Activated CD4-positive, alpha-beta T cell treated with anti-CD3 and anti-CD28 coated beads for 24 hours (primary cell): ENCODE measurements at regions not wholly inside any gene's neighbourhood (a gene's known extent, or its start where the extent isn't known, plus 50 kb on each side); places are given as distances from the start of the nearest gene placed in this dataset.

ENCODE experiments used
- DNase-seq, 2 donors: peaks; one replicate each; pipeline ENCODE4 v3.0.0-alpha.2; 2020; ENCODE audit warnings: low read depth in 2 of 2

DNA sequence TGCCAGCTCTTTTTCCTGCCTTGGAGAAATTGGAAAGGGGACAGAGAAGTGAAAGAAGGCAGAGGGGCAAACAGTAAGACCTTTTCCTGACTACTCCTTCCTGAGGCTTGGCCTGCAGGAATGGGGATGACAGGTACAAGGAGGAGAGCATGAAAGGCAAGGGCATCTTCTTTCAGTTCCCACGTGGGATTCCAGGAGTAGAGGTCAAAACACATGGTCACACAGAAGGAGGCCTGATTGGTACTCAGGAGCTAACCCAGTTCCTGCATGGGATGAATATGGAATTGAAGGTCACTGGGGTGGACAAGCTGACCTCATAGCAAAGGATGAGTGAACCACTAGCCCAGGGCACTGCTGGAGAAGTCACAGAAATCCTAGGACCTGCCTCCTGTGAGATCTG is 112.5 kb upstream of the ZNF366 start:
- no peak for DNase-seq

GRCh38 chr5:72619251-72619650 is 112.0 kb upstream of the ZNF366 start:
- no peak for DNase-seq

DNA sequence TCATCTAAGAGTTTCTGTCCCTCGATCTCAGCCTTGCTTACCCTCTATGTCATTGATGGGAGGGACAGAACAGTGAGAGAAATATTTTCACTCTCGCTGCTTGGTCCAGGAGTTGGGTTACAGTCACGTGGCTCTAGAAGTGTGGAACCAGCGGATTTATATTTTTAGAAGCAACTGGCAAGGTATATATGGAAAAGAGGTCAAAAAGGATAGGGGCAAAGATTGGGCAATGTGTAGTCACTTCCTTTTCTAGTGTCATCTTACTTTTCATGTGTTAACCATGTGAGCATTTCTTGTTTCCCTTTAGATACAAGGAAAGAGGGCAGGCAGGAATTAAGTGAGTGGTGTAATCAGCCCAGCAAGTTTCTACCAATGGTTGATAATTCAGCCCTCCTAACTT is 111.5 kb upstream of the ZNF366 start:
- no peak for DNase-seq

- DNase-seq: no peak
These were observed 107.9 kb upstream of the ZNF366 start for GRCh38 chr5:72615061-72615460.

DNA sequence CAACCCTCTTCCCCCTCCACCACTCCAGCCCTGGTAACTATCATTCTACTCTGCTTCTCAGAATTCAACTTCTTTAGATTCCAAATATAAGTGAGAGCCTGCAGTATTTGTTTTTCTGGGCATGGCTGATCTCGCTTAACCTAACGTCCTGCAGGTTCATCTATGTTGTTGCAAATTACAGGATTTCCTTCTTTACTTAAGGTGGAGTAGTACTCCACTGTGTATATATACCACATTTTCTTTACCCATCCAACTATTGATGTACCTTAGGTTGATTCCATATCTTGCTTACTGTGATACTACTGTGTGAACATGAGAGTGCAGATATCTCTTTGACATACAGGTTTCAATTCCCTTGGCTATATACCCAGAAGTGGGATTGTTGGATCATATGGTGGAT is 106.3 kb upstream of the ZNF366 start:
- no peak for DNase-seq

DNA sequence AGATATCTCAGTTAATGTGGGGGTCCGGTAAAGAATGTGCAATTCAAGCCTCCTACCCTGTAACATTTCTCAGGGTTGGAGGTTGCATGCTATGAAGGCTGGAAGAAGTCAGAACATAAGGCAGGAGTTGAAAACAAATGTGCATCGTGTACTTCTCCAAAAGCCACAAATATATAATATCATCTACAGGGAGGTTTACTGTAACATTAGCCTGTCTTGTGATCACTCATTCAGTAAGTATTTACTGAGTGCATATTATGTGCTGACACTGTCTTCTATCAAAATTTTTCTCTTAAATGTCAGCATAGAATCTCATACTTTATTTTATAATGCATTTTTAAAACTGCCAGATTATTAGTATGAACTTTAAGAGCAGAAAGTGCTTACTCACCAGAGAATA is 105.6 kb upstream of the ZNF366 start:
- no peak for DNase-seq

GRCh38 chr5:72611118-72611730 is 104.0 kb upstream of the ZNF366 start:
- DNase-seq: peak; percentile 14 to 20

DNA sequence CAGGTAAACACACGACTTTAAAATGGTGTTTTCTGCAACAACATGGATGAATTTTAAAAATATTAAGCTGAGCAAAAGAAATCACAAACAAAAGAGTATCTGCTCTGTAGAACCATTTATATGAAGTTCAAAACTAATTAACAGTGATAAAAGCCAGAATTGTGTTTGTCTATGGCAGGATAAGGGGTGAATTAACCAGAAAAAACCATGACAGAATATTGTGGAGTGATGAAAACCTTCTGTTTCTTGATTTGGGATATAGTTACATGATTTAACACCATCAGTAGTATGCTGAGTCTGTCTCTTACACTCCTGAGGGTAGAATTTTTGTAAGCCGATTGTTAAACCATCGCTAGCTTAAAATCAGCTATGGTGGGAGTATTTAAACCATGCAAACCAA is 101.7 kb upstream of the ZNF366 start:
- no peak for DNase-seq

DNA sequence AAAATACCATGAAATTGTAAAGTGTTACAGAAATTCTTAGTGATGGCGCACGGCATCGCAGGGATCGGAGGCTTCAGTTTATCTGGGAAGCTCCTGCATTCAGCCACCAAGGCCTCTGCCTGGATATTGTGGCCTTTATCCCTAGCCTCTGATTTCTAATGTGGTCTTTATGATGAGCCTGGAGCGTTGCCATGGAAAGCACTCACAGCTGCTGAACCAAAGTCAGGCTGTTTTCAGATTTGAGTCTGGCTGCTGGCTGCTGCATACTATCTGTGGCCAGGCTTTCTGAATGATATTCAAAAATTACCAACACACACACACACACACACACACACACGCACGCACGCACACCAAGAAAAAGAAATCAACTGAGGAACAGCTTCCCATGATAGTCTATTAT is 101.1 kb upstream of the ZNF366 start:
- no peak for DNase-seq

- no peak for DNase-seq
These were observed 100.2 kb upstream of the ZNF366 start for GRCh38 chr5:72607381-72607780.

GRCh38 chr5:72606525-72606924 is 99.3 kb upstream of the ZNF366 start:
- DNase-seq: no peak

DNA sequence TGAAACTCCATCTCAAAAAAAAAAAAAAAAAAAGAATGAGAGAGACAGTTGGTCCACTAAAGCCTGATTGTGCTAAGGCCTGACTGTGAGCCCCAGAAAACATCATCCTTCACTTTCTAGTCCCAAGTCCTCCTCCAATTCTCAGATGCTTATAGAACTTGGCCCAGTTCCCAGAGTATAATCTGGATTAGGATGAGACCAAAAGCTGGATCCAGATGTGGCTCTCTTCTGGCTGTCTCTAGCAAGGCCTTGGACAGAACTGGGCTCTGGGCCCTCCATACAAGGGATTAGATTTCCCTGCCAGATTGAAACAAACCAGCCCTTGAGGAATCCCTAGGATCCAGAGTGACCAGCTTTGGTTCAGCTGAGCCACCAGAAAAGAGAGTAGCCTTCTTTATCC is 98.4 kb upstream of the ZNF366 start:
- no peak for DNase-seq

DNA sequence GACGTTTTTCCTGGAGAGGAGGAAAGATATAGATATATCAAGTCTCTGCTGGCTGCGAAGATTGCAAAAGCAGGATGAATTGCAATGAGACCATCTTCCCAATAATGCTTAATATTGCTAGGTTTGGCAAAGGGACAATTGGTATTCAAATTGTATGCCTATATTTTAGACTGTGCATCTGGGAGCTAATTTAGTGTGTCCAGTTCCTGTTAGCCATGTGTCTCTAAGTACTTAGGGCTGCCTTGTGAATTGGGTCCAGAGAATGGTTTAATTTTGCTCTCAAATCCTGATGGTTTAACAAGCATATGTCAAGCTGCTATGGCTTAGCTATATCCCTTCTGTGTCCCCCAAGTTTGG is 97.6 kb upstream of the ZNF366 start:
- DNase-seq: no peak

DNA sequence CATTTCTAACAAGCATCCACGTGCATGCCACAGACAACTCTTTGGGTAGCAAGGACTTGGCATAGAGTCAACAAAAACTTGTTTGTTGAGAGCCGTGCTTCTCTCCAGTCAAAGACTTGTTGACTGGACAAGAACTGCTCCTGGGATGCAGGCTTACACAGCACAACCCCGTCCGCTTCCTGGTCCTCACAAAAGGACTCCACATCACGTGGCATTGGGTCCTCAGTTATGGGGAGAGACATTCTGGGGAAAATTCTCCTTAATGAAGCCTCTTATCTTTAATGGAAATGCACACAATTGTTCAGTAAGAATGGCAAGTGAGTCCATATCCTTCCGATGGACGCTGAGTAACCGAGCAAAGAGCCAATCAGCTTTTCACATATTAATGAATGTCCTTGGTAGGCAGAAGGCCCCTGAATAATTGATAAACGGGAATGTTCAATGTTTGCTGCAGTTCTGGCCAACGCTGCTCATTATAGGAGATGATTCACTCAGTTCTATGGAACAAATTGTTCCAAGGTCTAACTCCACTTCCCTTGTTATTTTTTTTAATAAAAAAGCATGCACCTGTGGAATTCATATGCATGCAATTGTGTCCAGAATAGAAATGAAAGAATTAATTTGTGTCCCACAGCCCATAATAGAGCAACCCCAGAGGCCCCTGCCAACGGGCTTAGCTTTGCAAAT is 97.0 kb upstream of the ZNF366 start:
- no peak for DNase-seq

GRCh38 chr5:72602696-72603685 is 95.8 kb upstream of the ZNF366 start:
- DNase-seq: no peak

- no peak for DNase-seq
These were observed 94.7 kb upstream of the ZNF366 start for GRCh38 chr5:72601861-72602260.

- DNase-seq: no peak
These were observed 93.3 kb upstream of the ZNF366 start for GRCh38 chr5:72600391-72600981.

GRCh38 chr5:72599519-72600370 is 92.5 kb upstream of the ZNF366 start:
- no peak for DNase-seq

- no peak for DNase-seq
These were observed 91.8 kb upstream of the ZNF366 start for GRCh38 chr5:72599065-72599433.

DNA sequence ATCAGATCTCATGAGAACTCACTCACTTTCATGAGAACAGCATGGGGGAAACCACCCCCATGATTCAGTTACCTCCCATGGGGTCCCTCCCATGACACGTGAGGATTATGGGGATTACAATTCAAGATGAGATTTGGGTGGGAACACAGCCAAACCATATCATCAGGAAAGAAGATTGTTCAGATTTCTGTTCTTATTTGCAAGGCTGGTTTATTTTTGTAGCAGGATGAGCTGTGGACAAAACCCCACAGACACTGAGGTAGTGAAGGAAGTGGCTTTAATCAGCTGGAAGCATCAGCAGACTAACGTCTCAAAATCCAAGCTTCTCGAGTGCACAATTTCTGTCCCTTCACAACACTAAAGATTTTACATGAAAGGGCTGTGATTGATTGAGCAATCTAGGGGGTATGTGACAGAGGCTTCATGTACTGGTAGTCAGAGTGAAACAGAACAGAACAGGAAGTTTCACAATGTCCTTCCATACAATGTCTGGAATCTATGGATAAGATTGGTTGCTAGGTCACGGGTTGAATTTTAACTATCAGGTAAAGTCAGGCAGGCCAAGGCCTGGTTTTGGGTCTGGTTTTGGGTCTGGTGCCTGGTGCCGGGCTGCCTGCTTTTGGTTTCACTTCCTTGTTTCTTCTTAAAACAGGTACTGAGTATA is 91.3 kb upstream of the ZNF366 start:
- DNase-seq: no peak

DNA sequence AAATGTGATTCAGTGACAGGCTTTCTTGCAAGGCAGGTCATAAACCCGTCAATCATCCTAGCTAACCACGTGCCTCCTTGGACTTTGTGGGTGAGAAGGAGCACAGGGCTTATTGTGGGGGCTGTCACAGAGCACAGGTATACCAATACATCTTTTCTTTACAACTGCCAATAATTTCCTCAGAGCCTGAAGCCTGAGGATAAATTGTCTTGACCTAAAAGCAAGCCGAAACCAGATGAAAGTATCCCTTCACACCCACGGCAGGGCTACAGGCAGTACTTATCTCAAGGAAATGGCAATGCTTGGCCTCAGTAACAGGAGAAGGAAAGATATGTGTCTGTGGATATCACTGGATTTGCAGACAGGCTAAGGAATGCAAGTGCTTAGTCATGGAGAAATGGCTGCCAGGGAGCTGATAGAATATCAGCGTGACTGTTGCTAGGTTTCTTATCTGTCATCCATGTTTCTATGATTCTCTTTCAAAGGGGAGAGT is 90.3 kb upstream of the ZNF366 start:
- DNase-seq: no peak
